Endothelial cell of umbilical vein (primary cell): ENCODE measurements at regions not wholly inside any gene's neighbourhood (a gene's known extent, or its start where the extent isn't known, plus 50 kb on each side); places are given as distances from the start of the nearest gene placed in this dataset.

Source experiments
- BruUV-seq: library from RNA; stranded (reverse); fragments of 400-500 nt; replicated peaks from 2 replicates; lab custom pipeline; 2021; lab: Mats Ljungman, UMichigan
- CTCF ChIA-PET: fragments of 300-600, 350-600 bp; sonication (Branson Sonifier 250); formaldehyde crosslinking; loops from one replicate; lab custom pipeline; 2021; ENCODE audit warnings: antibody characterized with exemption, inconsistent platforms; lab: Charles Lee
- POLR2A ChIA-PET: fragments of 300-600, 350-600 bp; sonication (Branson Sonifier 250); formaldehyde crosslinking; loops from one replicate; lab custom pipeline; 2021; ENCODE audit warnings: antibody characterized with exemption, inconsistent platforms; lab: Charles Lee
- DNase-seq: peaks from one replicate; pipeline ENCODE4 v3.0.0-alpha.2; 2011; ENCODE audit warnings: low read depth, low spot score
- FAIRE-seq: peaks from 2 replicates; lab custom pipeline; 2011; peaks lifted over from hg19 to GRCh38; lab: Jason Lieb, UNC
- H2AFZ ChIP-seq: 2 replicates; pipeline ENCODE4 v1.6.0; 2012; ENCODE audit warnings: low read depth, low read length, control low read depth, inconsistent platforms
- H3K27ac ChIP-seq: 2 replicates; pipeline ENCODE4 v1.5.1; 2011; ENCODE audit warnings: low read depth, mild to moderate bottlenecking, control low read depth, low read length, moderate library complexity; ENCODE audit not compliant: insufficient read depth
- H3K27me3 ChIP-seq, 2 experiments: 2 replicates each; pipeline versions ENCODE4 v1.6.0 to v1.6.1; 2011; ENCODE audit warnings: low read length in 2 of 2, mixed read lengths in 1 of 2; ENCODE audit not compliant: control insufficient read depth in 2 of 2, insufficient read depth in 2 of 2
- H3K36me3 ChIP-seq, 2 experiments: 2 replicates in 1 of 2; 3 replicates in 1 of 2; pipeline ENCODE4 v1.5.1; 2011; ENCODE audit warnings: low read length in 2 of 2, mild to moderate bottlenecking in 1 of 2, moderate library complexity in 1 of 2; ENCODE audit not compliant: control insufficient read depth in 2 of 2, insufficient read depth in 2 of 2; ENCODE audit errors: extremely low read depth in 1 of 2
- H3K4me1 ChIP-seq: 3 replicates; pipeline ENCODE4 v1.5.1; 2011; ENCODE audit warnings: mild to moderate bottlenecking, low read length; ENCODE audit not compliant: control insufficient read depth, insufficient read depth; ENCODE audit errors: extremely low read depth
- H3K4me2 ChIP-seq: 2 replicates; pipeline ENCODE4 v1.6.1; 2011; ENCODE audit warnings: low read length, control low read depth, mixed read lengths; ENCODE audit not compliant: insufficient read depth
- H3K4me3 ChIP-seq, 3 experiments: fragments of 200-600 bp in 1 of 3; sonication (generic), shearing (Covaris generic) in 1 of 3; replicated peaks in 1 of 3; 2 replicates each; pipeline ENCODE4 v1.5.1; 2011 to 2016; ENCODE audit warnings: control low read depth in 3 of 3, low read length in 3 of 3, mild to moderate bottlenecking in 2 of 3, inconsistent platforms in 1 of 3, low read depth in 1 of 3, moderate library complexity in 1 of 3; ENCODE audit not compliant: insufficient read depth in 1 of 3
- H3K79me2 ChIP-seq: 2 replicates; pipeline ENCODE4 v1.6.0; 2012; ENCODE audit warnings: low read length, inconsistent platforms; ENCODE audit not compliant: control insufficient read depth, insufficient read depth
- H3K9ac ChIP-seq: replicated peaks from 2 replicates; pipeline ENCODE3; 2011; ENCODE audit warnings: low read length, control low read depth; ENCODE audit not compliant: insufficient read depth; ENCODE audit errors: extremely low read depth
- H3K9me1 ChIP-seq: replicated peaks from 3 replicates; pipeline ENCODE4 v1.6.0; 2011; ENCODE audit warnings: mild to moderate bottlenecking, low read length; ENCODE audit not compliant: control insufficient read depth, insufficient read depth; ENCODE audit errors: extremely low read depth
- H3K9me3 ChIP-seq: replicated peaks from 2 replicates; pipeline ENCODE4 v1.5.1; 2012; ENCODE audit warnings: low read length, inconsistent platforms; ENCODE audit not compliant: control insufficient read depth, insufficient read depth
- H4K20me1 ChIP-seq: replicated peaks from 2 replicates; pipeline ENCODE3; 2011; ENCODE audit warnings: mild to moderate bottlenecking, low read length; ENCODE audit not compliant: control insufficient read depth, insufficient read depth; ENCODE audit errors: extremely low read depth
- CTCF ChIP-seq, 2 donors: IDR thresholded peaks; 1 replicate in 1 of 2; 2 replicates in 1 of 2; pipeline ENCODE4 v1.5.1; 2011; ENCODE audit warnings: low read length in 2 of 2, mild to moderate bottlenecking in 2 of 2, moderate library complexity in 2 of 2, control low read depth in 1 of 2, inconsistent platforms in 1 of 2, low read depth in 1 of 2; ENCODE audit not compliant: insufficient read depth in 1 of 2; ENCODE audit errors: extremely low read depth in 1 of 2
- EZH2 ChIP-seq: IDR thresholded peaks from 2 replicates; pipeline ENCODE4 v1.6.1; 2012; ENCODE audit warnings: borderline replicate concordance, low read depth, mild to moderate bottlenecking, moderate library complexity, low read length, inconsistent platforms; ENCODE audit not compliant: severe bottlenecking
- FOS ChIP-seq: IDR thresholded peaks from 2 replicates; pipeline ENCODE4 v1.6.1; 2011; ENCODE audit warnings: mild to moderate bottlenecking, low read length, moderate library complexity, borderline replicate concordance; ENCODE audit not compliant: insufficient read depth
- GATA2 ChIP-seq: IDR thresholded peaks from 2 replicates; pipeline ENCODE4 v1.7.0; 2011; ENCODE audit warnings: low read depth, mild to moderate bottlenecking, moderate library complexity, mixed read lengths, low read length; ENCODE audit not compliant: insufficient read length, insufficient read depth
- JUN ChIP-seq: IDR thresholded peaks from 2 replicates; pipeline ENCODE4 v1.6.1; 2011; ENCODE audit warnings: borderline replicate concordance, low read depth; ENCODE audit not compliant: insufficient read length, insufficient read depth
- MAX ChIP-seq: IDR thresholded peaks from 2 replicates; pipeline ENCODE4 v1.6.1; 2011; ENCODE audit not compliant: insufficient read depth, insufficient read length
- MYC ChIP-seq: IDR thresholded peaks from one replicate; pipeline ENCODE4 v1.6.1; 2011; ENCODE audit warnings: mild to moderate bottlenecking, low read depth, low read length
- POLR2A ChIP-seq: IDR thresholded peaks from 2 replicates; pipeline ENCODE4 v1.6.1; 2012; ENCODE audit warnings: low read depth, mild to moderate bottlenecking, control low read depth, low read length
- POLR2AphosphoS5 ChIP-seq: IDR thresholded peaks from 2 replicates; pipeline ENCODE4 v1.6.1; 2012; ENCODE audit warnings: low read depth, mild to moderate bottlenecking, control low read depth, low read length, moderate library complexity; ENCODE audit not compliant: insufficient read depth
- dilution Hi-C: fragments of 300-500 bp; cut with MboI; formaldehyde crosslinking; loops from one replicate; pipeline ENCODE4 v1.15.0; 2019; ENCODE audit warnings: low sequenced_read_pairs; ENCODE audit not compliant: extremely low pct_ligation_motif_present
- intact Hi-C: fragments of 100-400 bp; cut with micrococcal nuclease; formaldehyde crosslinking; loops from one replicate; pipeline ENCODE4 v1.10.0; 2022

GRCh38 chr5:171609806-171610452 is 175.7 kb upstream of the SMIM23 start:
- Histone ChIP-seq H3K27ac (no peak overlapping the region), H2AFZ (no peak overlapping the region), H4K20me1 (no peaks in the 10 kb centered on the region), H3K9me1 (no peaks in the 10 kb centered on the region), H3K4me2 (no peak overlapping the region), H3K4me3 (no peak overlapping the region), H3K9me3 (no peaks in the 10 kb centered on the region), H3K4me1 (no peaks in the 10 kb centered on the region), H3K36me3 (no peaks in the 10 kb centered on the region), H3K27me3 (peaks cover 5 to 6% of the 10 kb centered on the region in 2 experiments), H3K9ac (no peak overlapping the region), H3K79me2 (no peaks in the 10 kb centered on the region)
- DNase-seq (no peak), FAIRE-seq (no peak)
- TF ChIP-seq POLR2A (no peak), EZH2 (no peak), CTCF (IDR thresholded peaks at IDR 0.05; ENCODE audit: extremely low read depth in 1 of 2, insufficient read depth in 1 of 2, low read depth in 1 of 2, low read length in 2 of 2) (no peak), MAX (no peak)
- dilution Hi-C loops = no loop called here
- intact Hi-C loops = no loop called here
- POLR2A ChIA-PET = no interaction called here
- BruUV-seq = no TSS peak
- CTCF ChIA-PET = interaction anchor here (0.7 to 3.5 kb wide), 7 partner anchors 11 to 224 kb away, joined by 3 to 11 read pairs (median 4); partner anchors contain the start of gene FGF18

- dilution Hi-C loops = no loop called here
- intact Hi-C loops = no loop called here
- Histone ChIP-seq H3K9me1 (no peaks in the 10 kb centered on the region), H3K36me3 (no peaks in the 10 kb centered on the region), H3K9me3 (no peaks in the 10 kb centered on the region), H3K79me2 (no peaks in the 10 kb centered on the region), H3K4me3 (no peak overlapping the region), H3K4me2 (no peak overlapping the region), H3K27me3 (peaks cover 5 to 8% of the 10 kb centered on the region in 2 experiments), H2AFZ (no peak overlapping the region), H4K20me1 (no peaks in the 10 kb centered on the region), H3K4me1 (no peaks in the 10 kb centered on the region), H3K9ac (no peak overlapping the region), H3K27ac (no peak overlapping the region)
- BruUV-seq = no TSS peak
- TF ChIP-seq GATA2 (no peak), MYC (no peak), JUN (no peak), MAX (no peak), CTCF (IDR thresholded peaks at IDR 0.05; ENCODE audit: extremely low read depth in 1 of 2, insufficient read depth in 1 of 2, low read depth in 1 of 2, low read length in 2 of 2) (no peak), EZH2 (no peak), POLR2A (no peak), FOS (no peak), POLR2AphosphoS5 (no peak)
- POLR2A ChIA-PET = no interaction called here
- FAIRE-seq (no peak), DNase-seq (no peak)
- CTCF ChIA-PET = interaction anchor here (0.7 to 3.5 kb wide), 7 partner anchors 9 to 223 kb away, joined by 3 to 11 read pairs (median 4); partner anchors contain the start of gene FGF18
Observed at GRCh38 chr5:171610686-171611085, 174.9 kb upstream of the SMIM23 start.
